ENCODE measurements at regions not wholly inside any gene's neighbourhood (a gene's known extent, or its start where the extent isn't known, plus 50 kb on each side); places are given as distances from the start of the nearest gene placed in this dataset.

DNA sequence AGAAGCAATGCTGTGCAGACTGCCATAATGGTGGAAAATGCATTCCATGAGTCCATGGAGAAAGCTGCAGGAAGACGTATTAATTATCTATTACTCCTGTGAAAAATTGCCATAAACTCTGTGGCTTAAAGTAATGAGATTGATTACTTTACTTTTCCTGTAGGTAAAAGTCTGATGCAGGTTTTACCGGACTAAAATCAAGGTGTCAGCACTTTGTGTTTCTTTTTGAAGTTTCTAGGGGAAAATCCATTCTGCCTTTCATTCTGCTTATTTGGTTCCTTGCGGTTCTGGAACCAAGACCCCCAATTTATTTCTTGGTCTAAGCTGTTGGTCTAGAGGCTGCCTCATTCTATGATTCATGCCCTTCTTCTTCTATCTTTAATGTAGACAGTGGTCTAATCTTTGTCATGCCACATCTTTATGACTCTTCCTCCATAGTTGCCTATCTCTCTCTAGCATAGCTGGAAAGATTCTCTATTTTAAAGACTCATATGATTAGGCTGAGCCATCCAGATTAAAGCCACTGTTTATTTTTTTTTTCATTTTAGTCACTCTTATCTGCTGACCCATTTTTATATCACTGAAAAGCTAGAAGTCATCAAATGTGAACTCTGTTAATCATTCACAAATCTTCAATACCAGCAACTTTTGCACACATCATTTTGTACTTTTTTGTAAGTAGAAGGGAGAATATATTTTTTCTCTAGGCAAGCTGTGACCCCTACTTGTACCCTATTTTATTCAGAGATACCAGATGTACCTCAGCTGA lies 2056.4 kb downstream of the PCDH7 start:
- no peak for DNase-seq (ENCODE audit: extremely low read depth, low read depth)
- TF ChIP-seq, protein P1, sequence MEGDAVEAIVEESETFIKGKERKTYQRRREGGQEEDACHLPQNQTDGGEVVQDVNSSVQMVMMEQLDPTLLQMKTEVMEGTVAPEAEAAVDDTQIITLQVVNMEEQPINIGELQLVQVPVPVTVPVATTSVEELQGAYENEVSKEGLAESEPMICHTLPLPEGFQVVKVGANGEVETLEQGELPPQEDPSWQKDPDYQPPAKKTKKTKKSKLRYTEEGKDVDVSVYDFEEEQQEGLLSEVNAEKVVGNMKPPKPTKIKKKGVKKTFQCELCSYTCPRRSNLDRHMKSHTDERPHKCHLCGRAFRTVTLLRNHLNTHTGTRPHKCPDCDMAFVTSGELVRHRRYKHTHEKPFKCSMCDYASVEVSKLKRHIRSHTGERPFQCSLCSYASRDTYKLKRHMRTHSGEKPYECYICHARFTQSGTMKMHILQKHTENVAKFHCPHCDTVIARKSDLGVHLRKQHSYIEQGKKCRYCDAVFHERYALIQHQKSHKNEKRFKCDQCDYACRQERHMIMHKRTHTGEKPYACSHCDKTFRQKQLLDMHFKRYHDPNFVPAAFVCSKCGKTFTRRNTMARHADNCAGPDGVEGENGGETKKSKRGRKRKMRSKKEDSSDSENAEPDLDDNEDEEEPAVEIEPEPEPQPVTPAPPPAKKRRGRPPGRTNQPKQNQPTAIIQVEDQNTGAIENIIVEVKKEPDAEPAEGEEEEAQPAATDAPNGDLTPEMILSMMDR (IDR thresholded peaks at IDR 0.05; ENCODE audit: low read depth, low read length) = no peak

DNA sequence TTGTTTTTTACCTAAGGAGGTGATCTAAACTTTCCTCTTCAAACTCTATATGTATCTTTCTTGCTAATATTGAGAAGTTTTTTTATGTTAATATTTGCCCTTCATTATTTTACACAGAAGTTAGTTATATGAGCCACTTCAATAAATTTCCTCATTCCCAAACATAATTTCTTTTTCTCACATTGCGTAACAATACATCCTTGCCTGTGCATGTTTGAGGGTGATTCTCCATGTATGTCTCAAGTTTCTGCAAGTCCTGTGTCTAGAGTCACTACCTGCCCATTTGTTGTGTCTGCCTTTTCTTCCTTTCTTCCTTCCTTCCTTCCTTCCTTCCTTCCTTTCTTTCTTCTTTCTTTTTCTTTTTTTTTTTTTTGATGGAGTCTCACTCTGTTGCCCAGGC lies 2057.9 kb downstream of the PCDH7 start:
- TF ChIP-seq, protein P1 (IDR thresholded peaks at IDR 0.05; ENCODE audit: low read depth, low read length) = no peak
- no peak for DNase-seq (ENCODE audit: extremely low read depth, low read depth)

DNA sequence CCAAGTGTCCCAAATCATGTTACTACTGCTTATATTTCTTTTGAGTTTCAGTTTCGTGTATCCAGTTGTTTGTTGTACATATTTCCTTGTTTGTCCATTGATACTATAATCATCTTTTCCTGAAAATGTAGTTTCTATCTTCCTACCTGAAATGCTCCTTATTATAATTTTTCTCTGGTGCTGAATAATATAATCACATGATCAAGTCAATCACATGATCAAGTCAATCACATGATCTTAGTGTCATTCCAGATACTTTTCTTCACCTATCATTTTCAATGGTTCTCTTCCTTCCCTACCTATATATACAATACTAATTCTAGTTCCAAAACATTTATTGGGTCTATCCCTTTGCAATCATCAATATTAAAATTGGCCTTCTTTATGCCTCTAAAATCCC lies 2058.8 kb downstream of the PCDH7 start:
- TF ChIP-seq, protein P1 (IDR thresholded peaks at IDR 0.05; ENCODE audit: low read depth, low read length) = no peak
- DNase-seq (ENCODE audit: extremely low read depth, low read depth) = no peak

DNA sequence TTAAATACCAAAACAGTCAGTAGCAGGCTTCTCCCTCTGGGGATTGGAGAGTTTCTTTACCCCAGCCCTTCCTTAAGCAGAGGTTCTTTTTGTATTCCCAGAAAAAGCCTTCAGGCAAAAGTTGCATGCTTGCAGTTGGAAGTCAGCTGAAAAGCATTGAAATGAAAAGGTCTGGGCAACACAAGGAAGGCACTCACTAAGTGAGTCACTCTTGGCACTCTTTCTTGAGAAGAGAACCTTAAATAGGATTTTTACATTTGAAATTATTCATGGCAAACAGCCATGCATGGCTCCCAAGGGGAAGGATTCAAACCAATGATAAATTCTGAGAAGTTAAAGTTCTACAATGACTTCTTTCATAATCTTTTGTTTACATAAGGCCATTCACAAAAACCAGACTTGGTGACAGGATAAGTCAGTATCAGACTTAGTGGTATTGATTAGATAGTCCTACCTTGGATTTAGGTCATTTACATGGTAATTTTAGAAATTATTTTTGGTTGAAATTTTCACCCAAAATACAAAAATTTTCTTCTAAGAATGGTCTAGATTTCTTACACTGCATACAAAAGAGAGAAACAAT lies 2068.9 kb downstream of the PCDH7 start:
- TF ChIP-seq, protein P1 (IDR thresholded peaks at IDR 0.05; ENCODE audit: low read depth, low read length) = no peak

DNA sequence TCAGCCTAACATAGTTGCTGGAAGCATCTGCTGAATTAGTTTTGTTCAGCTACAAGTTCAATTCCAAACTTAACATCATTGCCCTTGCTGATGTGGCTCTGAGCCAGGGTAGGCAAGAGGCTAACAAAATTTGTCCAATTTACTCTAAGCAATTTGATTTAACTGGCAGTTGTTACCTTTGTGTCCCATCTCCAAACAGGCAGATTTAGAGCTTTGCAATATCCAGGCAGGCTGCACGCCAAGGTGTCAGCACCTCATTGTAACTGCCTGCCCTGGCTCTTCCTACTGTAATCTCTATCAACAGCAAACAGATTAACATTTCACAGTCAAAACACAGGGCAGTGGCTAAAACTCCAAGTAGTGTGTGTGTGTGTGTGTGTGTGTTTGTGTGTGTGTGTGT lies 2070.6 kb downstream of the PCDH7 start:
- DNase-seq (ENCODE audit: extremely low read depth, low read depth) = no peak
- TF ChIP-seq, protein P1 (IDR thresholded peaks at IDR 0.05; ENCODE audit: low read depth, low read length) = no peak

More for the DNA sequence above, 2068.9 kb downstream of the PCDH7 start:
- no peak for DNase-seq (ENCODE audit: extremely low read depth, low read depth)

DNA sequence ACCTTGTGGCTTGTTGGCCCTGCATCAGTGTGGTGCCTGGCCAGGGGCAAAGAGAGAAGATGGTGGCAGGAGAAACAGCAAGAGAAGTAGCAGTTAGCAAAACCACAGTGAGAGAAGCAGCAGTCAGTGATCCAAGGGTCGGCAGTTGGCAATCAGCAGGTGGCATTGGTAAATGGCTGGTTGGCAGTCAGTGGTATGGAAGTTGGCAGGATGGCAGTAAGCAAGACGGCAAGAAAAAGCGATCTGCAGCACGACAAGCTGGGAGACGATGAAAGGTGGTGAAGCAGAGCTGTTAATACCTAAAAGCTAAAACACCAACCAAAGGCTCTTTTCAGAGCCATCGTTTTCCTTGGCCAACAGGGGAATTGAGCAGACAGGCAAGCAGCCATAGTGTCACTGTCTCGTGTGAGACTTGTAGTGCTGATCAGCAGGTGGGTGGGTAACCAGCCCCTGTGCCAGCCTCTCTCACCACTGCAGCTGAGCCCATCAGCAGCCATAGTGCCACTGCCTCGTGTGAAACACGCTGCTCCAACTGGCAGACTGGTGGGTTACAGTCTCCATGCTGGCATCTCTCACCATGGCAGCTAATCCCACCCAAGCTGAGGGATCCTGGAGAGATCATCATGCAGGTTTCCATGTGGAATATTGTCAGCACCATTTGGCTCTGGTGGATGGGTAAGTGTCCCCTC lies 2078.4 kb downstream of the PCDH7 start:
- no peak for DNase-seq (ENCODE audit: extremely low read depth, low read depth)
- TF ChIP-seq, protein P1 (IDR thresholded peaks at IDR 0.05; ENCODE audit: low read depth, low read length) = no peak

DNA sequence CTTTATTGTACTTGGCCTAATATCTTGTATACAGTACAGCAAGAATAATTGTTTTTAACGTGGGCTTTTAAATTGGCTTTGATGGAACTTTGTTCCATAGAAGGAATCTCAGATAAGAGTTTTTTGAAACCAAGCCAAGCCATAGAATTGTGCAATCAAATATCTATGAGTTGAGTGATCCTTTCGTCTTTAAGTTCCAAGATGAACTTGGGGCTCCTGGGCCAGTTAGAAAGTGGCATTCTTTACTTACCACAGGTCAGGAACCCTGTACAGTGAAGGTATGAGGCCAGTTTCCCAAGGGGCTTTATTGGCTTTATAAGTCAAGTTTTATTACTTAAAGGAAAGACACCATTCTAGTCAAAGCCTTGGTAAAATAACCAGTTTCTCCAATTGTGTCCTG lies 2104.2 kb downstream of the PCDH7 start:
- no peak for DNase-seq (ENCODE audit: extremely low read depth, low read depth)
- TF ChIP-seq, protein P1 (IDR thresholded peaks at IDR 0.05; ENCODE audit: low read depth, low read length) = no peak
